K562 (cell line): ENCODE measurements at regions not wholly inside any gene's neighbourhood (a gene's known extent, or its start where the extent isn't known, plus 50 kb on each side); places are given as distances from the start of the nearest gene placed in this dataset.

Experiments
- ETS2 ChIP-seq: IDR thresholded peaks from 2 replicates; pipeline ENCODE4 v1.6.1; 2016; ENCODE audit warnings: borderline replicate concordance, missing genetic modification characterization, mild to moderate bottlenecking, moderate library complexity, missing compliant biosample characterization; ENCODE audit not compliant: poor library complexity, severe bottlenecking
- EWSR1 ChIP-seq: fragments of 450-650 bp; IDR thresholded peaks from 2 replicates; pipeline ENCODE4 v1.6.1; 2018; ENCODE audit warnings: borderline replicate concordance, mild to moderate bottlenecking, low read depth, moderate library complexity; ENCODE audit not compliant: partially characterized antibody
- FOXP1 ChIP-seq: sonication (generic); formaldehyde crosslinking; IDR thresholded peaks from 2 replicates; pipeline ENCODE4 v1.8.0; 2022; ENCODE audit warnings: mild to moderate bottlenecking, missing genetic modification reagents
- GTF2F1 ChIP-seq: IDR thresholded peaks from 2 replicates; pipeline ENCODE4 v1.6.1; 2011; ENCODE audit warnings: low read depth, low read length, improper control_type of control experiment
- KDM2B ChIP-seq: fragments of 250-450 bp; sonication (Bioruptor Pico); IDR thresholded peaks from 2 replicates; pipeline ENCODE4 v1.8.0; 2021; ENCODE audit warnings: mild to moderate bottlenecking, moderate library complexity
- KLF6 ChIP-seq: fragments of 250-450 bp; sonication (Bioruptor Pico); IDR thresholded peaks from 2 replicates; pipeline ENCODE4 v1.4.0; 2020; ENCODE audit warnings: mild to moderate bottlenecking, moderate library complexity, borderline replicate concordance
- MED1 ChIP-seq: sonication (generic); formaldehyde crosslinking; IDR thresholded peaks from 2 replicates; pipeline ENCODE4 v1.8.1; 2023; ENCODE audit warnings: missing genetic modification reagents, borderline replicate concordance
- MTF1 ChIP-seq: fragments of 250-450 bp; sonication (Bioruptor Pico); IDR thresholded peaks from 2 replicates; pipeline ENCODE4 v1.9.0; 2021; ENCODE audit warnings: moderate library complexity, mild to moderate bottlenecking, inconsistent platforms, borderline replicate concordance
- SAP30 ChIP-seq: fragments of 200-600 bp; sonication (generic); IDR thresholded peaks from 2 replicates; pipeline ENCODE4 v1.6.1; 2012; ENCODE audit warnings: borderline replicate concordance, low read depth, mild to moderate bottlenecking, moderate library complexity, low read length, control low read depth, inconsistent platforms; ENCODE audit not compliant: insufficient read depth, poor library complexity, severe bottlenecking
- SMARCB1 ChIP-seq: IDR thresholded peaks from 2 replicates; pipeline ENCODE4 v1.6.1; 2011; ENCODE audit warnings: improper control_type of control experiment, low read depth; ENCODE audit not compliant: insufficient read length
- TAF1 ChIP-seq: IDR thresholded peaks from 2 replicates; pipeline ENCODE4 v1.6.1; 2011; ENCODE audit warnings: mild to moderate bottlenecking, low read length, moderate library complexity; ENCODE audit not compliant: insufficient read depth, control insufficient read depth, severe bottlenecking; ENCODE audit errors: extremely low read depth
- ZKSCAN1 ChIP-seq: fragments of 150-350 bp; IDR thresholded peaks from 2 replicates; pipeline ENCODE4 v1.6.1; 2016; ENCODE audit warnings: low read depth, low read length
- ZNF133 ChIP-seq: fragments of 250-450 bp; sonication (Bioruptor Pico); IDR thresholded peaks from 2 replicates; pipeline ENCODE4 v1.4.0; 2020; ENCODE audit warnings: mild to moderate bottlenecking
- ZNF785 ChIP-seq: fragments of 250-450 bp; sonication (Bioruptor Pico); IDR thresholded peaks from 2 replicates; pipeline ENCODE4 v1.4.0; 2020; ENCODE audit warnings: mild to moderate bottlenecking
- TF ChIP-seq, protein P1 (sequence below): sonication (generic); formaldehyde crosslinking; IDR thresholded peaks from 2 replicates; pipeline ENCODE4 v1.8.0; 2023; ENCODE audit warnings: missing genetic modification reagents, mild to moderate bottlenecking, borderline replicate concordance
- TF ChIP-seq, protein P2 (sequence below): sonication (generic); formaldehyde crosslinking; IDR thresholded peaks from 2 replicates; pipeline ENCODE4 v1.8.0; 2022; ENCODE audit warnings: mild to moderate bottlenecking, missing genetic modification reagents

DNA sequence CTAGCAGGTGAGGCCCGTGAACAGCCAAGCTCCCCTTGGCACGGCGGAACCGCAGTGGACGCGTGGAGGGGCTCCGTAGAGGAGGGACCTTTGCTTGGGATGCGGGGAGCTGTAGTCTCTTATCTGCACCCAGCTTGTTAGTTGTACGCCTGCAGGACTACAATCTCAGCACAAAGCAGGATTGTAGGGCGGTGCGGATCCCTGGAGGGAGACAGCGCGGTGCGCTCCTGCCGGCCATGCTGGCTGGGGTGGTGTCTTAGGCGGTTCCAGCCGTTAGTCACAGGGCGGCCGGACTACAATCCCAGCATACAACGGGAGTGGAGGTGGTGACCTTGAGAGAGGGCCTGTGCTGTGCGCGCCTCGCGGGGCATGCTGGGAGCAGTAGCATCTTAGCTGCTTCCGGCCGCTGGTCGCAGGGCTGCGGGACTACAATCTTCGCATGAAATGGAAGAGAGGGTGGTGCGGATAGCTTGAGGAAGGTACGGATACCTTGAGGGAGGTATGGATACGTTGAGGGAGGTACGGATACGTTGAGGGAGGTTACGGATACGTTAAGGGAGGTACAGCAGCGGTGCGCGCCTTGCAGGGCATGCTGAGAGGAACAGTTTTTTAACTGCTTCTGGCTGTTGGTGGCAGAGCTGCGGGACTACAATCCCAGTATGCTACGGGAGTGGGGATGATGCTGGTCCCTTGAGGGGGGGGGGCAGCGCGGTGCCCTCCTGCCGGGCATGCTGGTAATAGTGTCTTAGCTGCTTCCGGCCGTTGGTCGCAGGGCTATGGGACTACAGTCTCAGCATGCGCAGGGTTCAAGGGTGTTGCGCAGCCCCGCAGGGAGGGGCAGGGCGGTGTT, 1419.1 kb downstream of the UQCRFS1 start (continued):
- TF ChIP-seq MTF1 (CRISPR knock-in tag) (no peak), KDM2B (CRISPR knock-in tag) (no peak), ETS2 (no peak), EWSR1 (no peak), ZNF785 (CRISPR knock-in tag) (no peak), ZNF133 (CRISPR knock-in tag) (no peak), SMARCB1 (no peak), SAP30 (peak; percentile 11), KLF6 (CRISPR knock-in tag) (no peak), TAF1 (peak; percentile 71), ZKSCAN1 (no peak), MED1 (CRISPR knock-in tag) (no peak), GTF2F1 (no peak), FOXP1 (CRISPR knock-in tag) (0 out of 2 replicates have a peak, but pooled peaks have one; percentile 11)
- TF ChIP-seq, protein P1, sequence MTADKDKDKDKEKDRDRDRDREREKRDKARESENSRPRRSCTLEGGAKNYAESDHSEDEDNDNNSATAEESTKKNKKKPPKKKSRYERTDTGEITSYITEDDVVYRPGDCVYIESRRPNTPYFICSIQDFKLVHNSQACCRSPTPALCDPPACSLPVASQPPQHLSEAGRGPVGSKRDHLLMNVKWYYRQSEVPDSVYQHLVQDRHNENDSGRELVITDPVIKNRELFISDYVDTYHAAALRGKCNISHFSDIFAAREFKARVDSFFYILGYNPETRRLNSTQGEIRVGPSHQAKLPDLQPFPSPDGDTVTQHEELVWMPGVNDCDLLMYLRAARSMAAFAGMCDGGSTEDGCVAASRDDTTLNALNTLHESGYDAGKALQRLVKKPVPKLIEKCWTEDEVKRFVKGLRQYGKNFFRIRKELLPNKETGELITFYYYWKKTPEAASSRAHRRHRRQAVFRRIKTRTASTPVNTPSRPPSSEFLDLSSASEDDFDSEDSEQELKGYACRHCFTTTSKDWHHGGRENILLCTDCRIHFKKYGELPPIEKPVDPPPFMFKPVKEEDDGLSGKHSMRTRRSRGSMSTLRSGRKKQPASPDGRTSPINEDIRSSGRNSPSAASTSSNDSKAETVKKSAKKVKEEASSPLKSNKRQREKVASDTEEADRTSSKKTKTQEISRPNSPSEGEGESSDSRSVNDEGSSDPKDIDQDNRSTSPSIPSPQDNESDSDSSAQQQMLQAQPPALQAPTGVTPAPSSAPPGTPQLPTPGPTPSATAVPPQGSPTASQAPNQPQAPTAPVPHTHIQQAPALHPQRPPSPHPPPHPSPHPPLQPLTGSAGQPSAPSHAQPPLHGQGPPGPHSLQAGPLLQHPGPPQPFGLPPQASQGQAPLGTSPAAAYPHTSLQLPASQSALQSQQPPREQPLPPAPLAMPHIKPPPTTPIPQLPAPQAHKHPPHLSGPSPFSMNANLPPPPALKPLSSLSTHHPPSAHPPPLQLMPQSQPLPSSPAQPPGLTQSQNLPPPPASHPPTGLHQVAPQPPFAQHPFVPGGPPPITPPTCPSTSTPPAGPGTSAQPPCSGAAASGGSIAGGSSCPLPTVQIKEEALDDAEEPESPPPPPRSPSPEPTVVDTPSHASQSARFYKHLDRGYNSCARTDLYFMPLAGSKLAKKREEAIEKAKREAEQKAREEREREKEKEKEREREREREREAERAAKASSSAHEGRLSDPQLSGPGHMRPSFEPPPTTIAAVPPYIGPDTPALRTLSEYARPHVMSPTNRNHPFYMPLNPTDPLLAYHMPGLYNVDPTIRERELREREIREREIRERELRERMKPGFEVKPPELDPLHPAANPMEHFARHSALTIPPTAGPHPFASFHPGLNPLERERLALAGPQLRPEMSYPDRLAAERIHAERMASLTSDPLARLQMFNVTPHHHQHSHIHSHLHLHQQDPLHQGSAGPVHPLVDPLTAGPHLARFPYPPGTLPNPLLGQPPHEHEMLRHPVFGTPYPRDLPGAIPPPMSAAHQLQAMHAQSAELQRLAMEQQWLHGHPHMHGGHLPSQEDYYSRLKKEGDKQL (CRISPR knock-in tag): no peak
- TF ChIP-seq, protein P2, sequence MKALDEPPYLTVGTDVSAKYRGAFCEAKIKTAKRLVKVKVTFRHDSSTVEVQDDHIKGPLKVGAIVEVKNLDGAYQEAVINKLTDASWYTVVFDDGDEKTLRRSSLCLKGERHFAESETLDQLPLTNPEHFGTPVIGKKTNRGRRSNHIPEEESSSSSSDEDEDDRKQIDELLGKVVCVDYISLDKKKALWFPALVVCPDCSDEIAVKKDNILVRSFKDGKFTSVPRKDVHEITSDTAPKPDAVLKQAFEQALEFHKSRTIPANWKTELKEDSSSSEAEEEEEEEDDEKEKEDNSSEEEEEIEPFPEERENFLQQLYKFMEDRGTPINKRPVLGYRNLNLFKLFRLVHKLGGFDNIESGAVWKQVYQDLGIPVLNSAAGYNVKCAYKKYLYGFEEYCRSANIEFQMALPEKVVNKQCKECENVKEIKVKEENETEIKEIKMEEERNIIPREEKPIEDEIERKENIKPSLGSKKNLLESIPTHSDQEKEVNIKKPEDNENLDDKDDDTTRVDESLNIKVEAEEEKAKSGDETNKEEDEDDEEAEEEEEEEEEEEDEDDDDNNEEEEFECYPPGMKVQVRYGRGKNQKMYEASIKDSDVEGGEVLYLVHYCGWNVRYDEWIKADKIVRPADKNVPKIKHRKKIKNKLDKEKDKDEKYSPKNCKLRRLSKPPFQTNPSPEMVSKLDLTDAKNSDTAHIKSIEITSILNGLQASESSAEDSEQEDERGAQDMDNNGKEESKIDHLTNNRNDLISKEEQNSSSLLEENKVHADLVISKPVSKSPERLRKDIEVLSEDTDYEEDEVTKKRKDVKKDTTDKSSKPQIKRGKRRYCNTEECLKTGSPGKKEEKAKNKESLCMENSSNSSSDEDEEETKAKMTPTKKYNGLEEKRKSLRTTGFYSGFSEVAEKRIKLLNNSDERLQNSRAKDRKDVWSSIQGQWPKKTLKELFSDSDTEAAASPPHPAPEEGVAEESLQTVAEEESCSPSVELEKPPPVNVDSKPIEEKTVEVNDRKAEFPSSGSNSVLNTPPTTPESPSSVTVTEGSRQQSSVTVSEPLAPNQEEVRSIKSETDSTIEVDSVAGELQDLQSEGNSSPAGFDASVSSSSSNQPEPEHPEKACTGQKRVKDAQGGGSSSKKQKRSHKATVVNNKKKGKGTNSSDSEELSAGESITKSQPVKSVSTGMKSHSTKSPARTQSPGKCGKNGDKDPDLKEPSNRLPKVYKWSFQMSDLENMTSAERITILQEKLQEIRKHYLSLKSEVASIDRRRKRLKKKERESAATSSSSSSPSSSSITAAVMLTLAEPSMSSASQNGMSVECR (CRISPR knock-in tag): peak; percentile 67
